Peyer's patch (tissue), 4 donors: ENCODE measurements at regions not wholly inside any gene's neighbourhood (a gene's known extent, or its start where the extent isn't known, plus 50 kb on each side); places are given as distances from the start of the nearest gene placed in this dataset.
A peak's percentile ranks its signal among the peaks of the same experiment; 100 is the strongest.

Source experiments
- DNase-seq, 3 donors: peaks; one replicate each; pipeline ENCODE4 v3.0.0-alpha.2; 2017 to 2019
- H3K27ac ChIP-seq, 4 donors: fragments of 200-600 bp; sonication (generic); one replicate each; pipeline ENCODE4 v1.5.1; 2016 to 2019
- H3K27me3 ChIP-seq, 2 donors: fragments of 200-600 bp; sonication (generic); one replicate each; pipeline ENCODE4 v1.5.1; 2019
- H3K36me3 ChIP-seq, 3 donors: fragments of 200-600 bp; sonication (generic); one replicate each; pipeline ENCODE4 v1.5.1; 2016 to 2019
- H3K4me1 ChIP-seq, 4 donors: fragments of 200-600 bp; sonication (generic); one replicate each; pipeline ENCODE4 v1.5.1; 2016 to 2019
- H3K4me3 ChIP-seq, 4 donors: fragments of 200-600 bp; sonication (generic); 1 replicate in 3 of 4; 2 replicates in 1 of 4; pipeline ENCODE4 v1.5.1; 2016 to 2019; ENCODE audit warnings: mild to moderate bottlenecking in 1 of 4
- H3K9me3 ChIP-seq, 4 donors: fragments of 200-600 bp; sonication (generic); one replicate each; pipeline ENCODE4 v1.5.1; 2016 to 2019; ENCODE audit warnings: mild to moderate bottlenecking in 1 of 4
- POLR2A ChIP-seq, 2 donors: fragments of 450-650 bp; IDR thresholded peaks; one replicate each; pipeline ENCODE4 v1.5.1; 2017; ENCODE audit warnings: antibody characterized with exemption in 2 of 2, mild to moderate bottlenecking in 2 of 2, moderate library complexity in 2 of 2
- TF ChIP-seq, protein P1 (sequence below), 6 experiments: fragments of 450-650 bp in 4 of 6; fragments of 200-600 bp in 2 of 6; sonication (generic) in 1 of 6; IDR thresholded peaks; one replicate each; pipeline ENCODE4 v1.5.1; 2017 to 2019; ENCODE audit warnings: antibody characterized with exemption in 6 of 6, mild to moderate bottlenecking in 3 of 6, moderate library complexity in 1 of 6

DNA sequence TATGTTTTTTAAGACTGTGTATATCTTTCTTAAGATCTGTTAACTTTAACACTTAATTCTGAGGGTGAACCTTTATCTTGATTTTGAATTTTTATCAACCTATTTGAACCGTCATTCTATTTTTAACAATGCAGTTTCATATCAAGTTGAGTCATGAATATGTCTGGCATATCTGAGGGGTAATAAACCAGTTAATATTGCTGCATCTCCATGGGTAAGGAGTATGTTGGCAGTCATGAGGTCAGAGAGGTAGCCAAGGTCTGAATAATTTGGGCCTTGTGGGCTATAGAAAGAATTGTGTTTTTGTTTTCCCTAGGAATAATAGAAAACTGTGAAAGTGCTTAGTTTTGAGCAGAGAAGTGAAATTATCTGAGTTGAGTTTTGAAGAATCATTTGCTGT is 419.0 kb downstream of the PLK2 start:
- TF ChIP-seq, protein P1, sequence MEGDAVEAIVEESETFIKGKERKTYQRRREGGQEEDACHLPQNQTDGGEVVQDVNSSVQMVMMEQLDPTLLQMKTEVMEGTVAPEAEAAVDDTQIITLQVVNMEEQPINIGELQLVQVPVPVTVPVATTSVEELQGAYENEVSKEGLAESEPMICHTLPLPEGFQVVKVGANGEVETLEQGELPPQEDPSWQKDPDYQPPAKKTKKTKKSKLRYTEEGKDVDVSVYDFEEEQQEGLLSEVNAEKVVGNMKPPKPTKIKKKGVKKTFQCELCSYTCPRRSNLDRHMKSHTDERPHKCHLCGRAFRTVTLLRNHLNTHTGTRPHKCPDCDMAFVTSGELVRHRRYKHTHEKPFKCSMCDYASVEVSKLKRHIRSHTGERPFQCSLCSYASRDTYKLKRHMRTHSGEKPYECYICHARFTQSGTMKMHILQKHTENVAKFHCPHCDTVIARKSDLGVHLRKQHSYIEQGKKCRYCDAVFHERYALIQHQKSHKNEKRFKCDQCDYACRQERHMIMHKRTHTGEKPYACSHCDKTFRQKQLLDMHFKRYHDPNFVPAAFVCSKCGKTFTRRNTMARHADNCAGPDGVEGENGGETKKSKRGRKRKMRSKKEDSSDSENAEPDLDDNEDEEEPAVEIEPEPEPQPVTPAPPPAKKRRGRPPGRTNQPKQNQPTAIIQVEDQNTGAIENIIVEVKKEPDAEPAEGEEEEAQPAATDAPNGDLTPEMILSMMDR (IDR thresholded peaks at IDR 0.05): no peak
- TF ChIP-seq POLR2A (IDR thresholded peaks at IDR 0.05): no peak
- DNase-seq: no peak
- Histone ChIP-seq H3K27ac (no peak overlapping the region), H3K4me3 (no peak overlapping the region), H3K9me3 (no peaks in the 10 kb centered on the region), H3K36me3 (no peaks in the 10 kb centered on the region), H3K4me1 (no peaks in the 10 kb centered on the region), H3K27me3 (no peaks in the 10 kb centered on the region)

DNA sequence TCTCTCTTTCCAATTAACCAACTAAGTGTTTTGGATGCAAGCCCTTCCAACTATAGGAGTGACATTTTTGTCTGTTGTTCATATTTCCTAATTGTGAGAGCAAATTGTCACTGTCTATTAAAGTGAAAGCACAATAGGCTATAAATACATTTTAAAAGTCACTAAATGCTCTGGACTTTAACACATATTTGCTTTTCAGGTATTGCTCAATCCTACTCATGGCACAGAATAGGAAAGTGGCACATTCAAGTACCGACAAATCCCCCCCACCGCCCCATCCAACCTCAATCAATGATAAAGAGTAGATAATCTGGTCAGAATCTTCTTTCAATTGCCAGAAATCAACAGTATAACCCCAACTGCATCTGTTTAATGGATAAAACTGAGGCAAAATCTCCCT is 419.8 kb downstream of the PLK2 start:
- H3K9me3 ChIP-seq: no peaks in the 10 kb centered on the region
- no peaks in the 10 kb centered on the region for H3K4me1 ChIP-seq
- no peaks in the 10 kb centered on the region for H3K36me3 ChIP-seq
- H3K27me3 ChIP-seq: no peaks in the 10 kb centered on the region
- no peak overlapping the region for H3K27ac ChIP-seq
- TF ChIP-seq POLR2A (IDR thresholded peaks at IDR 0.05): no peak
- TF ChIP-seq, protein P1 (IDR thresholded peaks at IDR 0.05): no peak
- no peak overlapping the region for H3K4me3 ChIP-seq
- DNase-seq: no peak

DNA sequence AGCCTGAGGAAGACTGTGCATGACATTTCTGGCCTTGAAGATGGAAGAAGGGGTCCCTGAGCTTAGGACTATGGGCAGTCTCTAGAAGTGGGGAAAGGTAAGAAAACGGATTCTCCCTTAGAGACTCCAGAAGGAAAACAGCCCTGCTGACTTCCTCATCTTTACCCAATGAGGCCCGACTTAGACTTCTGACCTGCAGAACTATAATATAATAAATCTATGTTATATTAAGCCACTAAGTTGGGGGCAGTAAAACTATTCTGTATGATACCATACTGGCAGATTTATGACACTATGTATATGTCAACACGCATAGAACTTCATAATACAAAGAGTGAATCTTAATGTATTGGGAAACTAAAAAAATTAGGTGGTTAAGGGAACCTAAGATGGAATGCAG is 422.0 kb downstream of the PLK2 start:
- DNase-seq: no peak
- no peak for TF ChIP-seq POLR2A (IDR thresholded peaks at IDR 0.05)
- TF ChIP-seq, protein P1 (IDR thresholded peaks at IDR 0.05): no peak

DNA sequence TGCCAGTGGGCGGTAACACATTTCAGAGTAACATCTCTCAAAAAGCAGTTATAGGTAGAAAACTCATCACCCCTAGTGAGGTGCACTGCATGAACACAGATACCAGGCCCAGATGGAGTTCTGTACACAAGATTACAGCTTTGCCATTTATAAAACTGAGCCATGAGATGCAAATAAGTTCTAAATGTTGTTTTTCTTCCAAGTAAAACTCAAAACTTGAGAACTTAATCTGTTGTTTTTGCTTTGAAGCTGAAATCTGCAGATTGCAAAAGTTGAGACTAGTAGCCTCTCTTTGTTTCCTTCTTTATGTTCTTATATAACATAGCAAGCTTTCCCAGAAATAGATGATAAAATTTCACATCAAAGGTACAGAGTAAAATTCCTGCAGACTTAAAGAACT is 434.1 kb downstream of the PLK2 start:
- Histone ChIP-seq H3K27me3 (no peaks in the 10 kb centered on the region), H3K4me3 (no peak overlapping the region), H3K9me3 (no peaks in the 10 kb centered on the region), H3K4me1 (no peaks in the 10 kb centered on the region), H3K36me3 (no peaks in the 10 kb centered on the region), H3K27ac (no peak overlapping the region)
- no peak for TF ChIP-seq POLR2A (IDR thresholded peaks at IDR 0.05)
- TF ChIP-seq, protein P1 (IDR thresholded peaks at IDR 0.05): no peak
- DNase-seq: no peak

More for the DNA sequence above, 422.0 kb downstream of the PLK2 start:
- no peak overlapping the region for H3K4me3 ChIP-seq
- no peak overlapping the region for H3K27ac ChIP-seq
- H3K27me3 ChIP-seq: no peaks in the 10 kb centered on the region
- no peaks in the 10 kb centered on the region for H3K36me3 ChIP-seq
- H3K9me3 ChIP-seq: no peaks in the 10 kb centered on the region
- H3K4me1 ChIP-seq: no peaks in the 10 kb centered on the region

DNA sequence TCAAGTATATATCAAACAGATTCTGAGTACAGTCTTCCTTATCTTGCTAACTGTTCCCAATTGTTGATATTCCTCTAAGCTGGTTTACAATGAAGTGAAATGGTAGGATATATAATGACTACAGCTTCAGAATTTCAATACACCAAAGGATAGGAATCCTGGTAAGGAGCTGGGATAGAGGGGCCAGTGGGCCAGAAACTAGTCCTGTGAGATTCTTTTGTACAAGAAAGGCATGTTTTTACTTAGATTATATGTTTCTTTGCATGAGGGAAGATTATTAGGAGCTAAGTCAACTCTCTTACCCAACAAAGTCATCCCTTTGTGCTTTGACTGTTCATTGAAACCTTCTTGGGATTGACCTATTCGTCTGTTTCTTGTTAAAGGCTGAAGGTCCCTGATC is 435.7 kb downstream of the PLK2 start:
- TF ChIP-seq POLR2A (IDR thresholded peaks at IDR 0.05): no peak
- TF ChIP-seq, protein P1 (IDR thresholded peaks at IDR 0.05): no peak
- Histone ChIP-seq H3K27ac (no peak overlapping the region), H3K4me3 (no peak overlapping the region), H3K9me3 (no peaks in the 10 kb centered on the region), H3K4me1 (no peaks in the 10 kb centered on the region), H3K27me3 (no peaks in the 10 kb centered on the region), H3K36me3 (no peaks in the 10 kb centered on the region)
- DNase-seq: no peak

DNA sequence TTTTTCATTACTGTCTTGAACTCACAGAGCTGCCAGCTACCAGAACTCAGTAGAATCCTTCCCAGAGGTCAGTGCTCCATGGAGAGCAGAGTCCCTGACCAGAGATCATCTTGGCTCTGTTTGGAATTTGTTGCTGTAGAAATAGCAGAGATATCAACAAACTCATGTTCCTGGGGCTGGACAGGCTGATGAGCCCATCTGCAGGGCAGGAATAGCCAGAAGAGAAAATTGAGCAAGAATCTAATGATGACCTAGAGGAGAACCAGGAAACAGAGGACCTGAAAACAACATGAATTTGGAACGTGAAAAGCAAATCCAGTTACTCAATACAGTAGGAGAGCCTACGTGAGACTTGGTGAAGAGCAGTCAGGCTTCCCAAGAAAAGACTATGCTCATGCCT is 437.8 kb downstream of the PLK2 start:
- TF ChIP-seq, protein P1 (IDR thresholded peaks at IDR 0.05): no peak
- no peak for TF ChIP-seq POLR2A (IDR thresholded peaks at IDR 0.05)
- H3K27ac ChIP-seq: peak overlapping the region in 1 of 4 donors; percentile 17

More for the DNA sequence above, 437.8 kb downstream of the PLK2 start:
- Histone ChIP-seq H3K36me3 (no peaks in the 10 kb centered on the region), H3K27me3 (no peaks in the 10 kb centered on the region), H3K9me3 (no peaks in the 10 kb centered on the region), H3K4me1 (no peaks in the 10 kb centered on the region), H3K4me3 (no peak overlapping the region)
- DNase-seq: no peak
